SK-N-SH (cell line): ENCODE measurements at regions not wholly inside any gene's neighbourhood (a gene's known extent, or its start where the extent isn't known, plus 50 kb on each side); places are given as distances from the start of the nearest gene placed in this dataset.

Source experiments
- EP300 ChIP-seq, 2 experiments: IDR thresholded peaks; 2 replicates each; pipeline versions ENCODE4 v1.4.0 to v1.6.1; 2012; ENCODE audit warnings: borderline replicate concordance in 1 of 2, low read depth in 1 of 2, low read length in 1 of 2
- EZH2phosphoT487 ChIP-seq: fragments of 200-600 bp; sonication (generic); IDR thresholded peaks from 2 replicates; pipeline ENCODE4 v1.6.1; 2017; ENCODE audit warnings: low read depth, mixed run types, mild to moderate bottlenecking, antibody characterized with exemption, moderate library complexity, borderline replicate concordance
- GABPA ChIP-seq: IDR thresholded peaks from 2 replicates; pipeline ENCODE4 v1.4.0; 2012; ENCODE audit warnings: low read depth, mild to moderate bottlenecking
- JUND ChIP-seq: IDR thresholded peaks from 2 replicates; pipeline ENCODE4 v1.4.0; 2012
- RCOR1 ChIP-seq: fragments of 150-350 bp; IDR thresholded peaks from 2 replicates; pipeline ENCODE4 v1.6.1; 2017; ENCODE audit warnings: antibody characterized with exemption, low read length
- SMC3 ChIP-seq: IDR thresholded peaks from 2 replicates; pipeline ENCODE4 v1.6.1; 2012; ENCODE audit warnings: low read depth, low read length, improper control_type of control experiment
- TAF1 ChIP-seq: IDR thresholded peaks from 2 replicates; pipeline ENCODE4 v1.6.1; 2012; ENCODE audit warnings: low read depth, mild to moderate bottlenecking, low read length, moderate library complexity, borderline replicate concordance
- TF ChIP-seq, protein P1 (sequence below): IDR thresholded peaks from 2 replicates; pipeline ENCODE4 v1.6.1; 2012; ENCODE audit warnings: mild to moderate bottlenecking, low read depth, low read length, moderate library complexity
- TF ChIP-seq, protein P2 (sequence below): fragments of 200-600 bp; sonication (generic); IDR thresholded peaks from 2 replicates; pipeline ENCODE4 v1.6.1; 2017; ENCODE audit warnings: antibody characterized with exemption, mild to moderate bottlenecking, moderate library complexity

GRCh38 chr5:40360685-40361084 is 319.0 kb upstream of the PTGER4 start:
- TF ChIP-seq EP300 (IDR thresholded peaks at IDR 0.05; ENCODE audit: borderline replicate concordance in 1 of 2, low read depth in 1 of 2, low read length in 1 of 2) (no peak), EZH2phosphoT487 (no peak), RCOR1 (no peak), GABPA (no peak), JUND (no peak), SMC3 (no peak), TAF1 (no peak)
- TF ChIP-seq, protein P1, sequence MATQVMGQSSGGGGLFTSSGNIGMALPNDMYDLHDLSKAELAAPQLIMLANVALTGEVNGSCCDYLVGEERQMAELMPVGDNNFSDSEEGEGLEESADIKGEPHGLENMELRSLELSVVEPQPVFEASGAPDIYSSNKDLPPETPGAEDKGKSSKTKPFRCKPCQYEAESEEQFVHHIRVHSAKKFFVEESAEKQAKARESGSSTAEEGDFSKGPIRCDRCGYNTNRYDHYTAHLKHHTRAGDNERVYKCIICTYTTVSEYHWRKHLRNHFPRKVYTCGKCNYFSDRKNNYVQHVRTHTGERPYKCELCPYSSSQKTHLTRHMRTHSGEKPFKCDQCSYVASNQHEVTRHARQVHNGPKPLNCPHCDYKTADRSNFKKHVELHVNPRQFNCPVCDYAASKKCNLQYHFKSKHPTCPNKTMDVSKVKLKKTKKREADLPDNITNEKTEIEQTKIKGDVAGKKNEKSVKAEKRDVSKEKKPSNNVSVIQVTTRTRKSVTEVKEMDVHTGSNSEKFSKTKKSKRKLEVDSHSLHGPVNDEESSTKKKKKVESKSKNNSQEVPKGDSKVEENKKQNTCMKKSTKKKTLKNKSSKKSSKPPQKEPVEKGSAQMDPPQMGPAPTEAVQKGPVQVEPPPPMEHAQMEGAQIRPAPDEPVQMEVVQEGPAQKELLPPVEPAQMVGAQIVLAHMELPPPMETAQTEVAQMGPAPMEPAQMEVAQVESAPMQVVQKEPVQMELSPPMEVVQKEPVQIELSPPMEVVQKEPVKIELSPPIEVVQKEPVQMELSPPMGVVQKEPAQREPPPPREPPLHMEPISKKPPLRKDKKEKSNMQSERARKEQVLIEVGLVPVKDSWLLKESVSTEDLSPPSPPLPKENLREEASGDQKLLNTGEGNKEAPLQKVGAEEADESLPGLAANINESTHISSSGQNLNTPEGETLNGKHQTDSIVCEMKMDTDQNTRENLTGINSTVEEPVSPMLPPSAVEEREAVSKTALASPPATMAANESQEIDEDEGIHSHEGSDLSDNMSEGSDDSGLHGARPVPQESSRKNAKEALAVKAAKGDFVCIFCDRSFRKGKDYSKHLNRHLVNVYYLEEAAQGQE: no peak
- TF ChIP-seq, protein P2, sequence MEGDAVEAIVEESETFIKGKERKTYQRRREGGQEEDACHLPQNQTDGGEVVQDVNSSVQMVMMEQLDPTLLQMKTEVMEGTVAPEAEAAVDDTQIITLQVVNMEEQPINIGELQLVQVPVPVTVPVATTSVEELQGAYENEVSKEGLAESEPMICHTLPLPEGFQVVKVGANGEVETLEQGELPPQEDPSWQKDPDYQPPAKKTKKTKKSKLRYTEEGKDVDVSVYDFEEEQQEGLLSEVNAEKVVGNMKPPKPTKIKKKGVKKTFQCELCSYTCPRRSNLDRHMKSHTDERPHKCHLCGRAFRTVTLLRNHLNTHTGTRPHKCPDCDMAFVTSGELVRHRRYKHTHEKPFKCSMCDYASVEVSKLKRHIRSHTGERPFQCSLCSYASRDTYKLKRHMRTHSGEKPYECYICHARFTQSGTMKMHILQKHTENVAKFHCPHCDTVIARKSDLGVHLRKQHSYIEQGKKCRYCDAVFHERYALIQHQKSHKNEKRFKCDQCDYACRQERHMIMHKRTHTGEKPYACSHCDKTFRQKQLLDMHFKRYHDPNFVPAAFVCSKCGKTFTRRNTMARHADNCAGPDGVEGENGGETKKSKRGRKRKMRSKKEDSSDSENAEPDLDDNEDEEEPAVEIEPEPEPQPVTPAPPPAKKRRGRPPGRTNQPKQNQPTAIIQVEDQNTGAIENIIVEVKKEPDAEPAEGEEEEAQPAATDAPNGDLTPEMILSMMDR: no peak
